ENCODE measurements at regions not wholly inside any gene's neighbourhood (a gene's known extent, or its start where the extent isn't known, plus 50 kb on each side); places are given as distances from the start of the nearest gene placed in this dataset.

DNA sequence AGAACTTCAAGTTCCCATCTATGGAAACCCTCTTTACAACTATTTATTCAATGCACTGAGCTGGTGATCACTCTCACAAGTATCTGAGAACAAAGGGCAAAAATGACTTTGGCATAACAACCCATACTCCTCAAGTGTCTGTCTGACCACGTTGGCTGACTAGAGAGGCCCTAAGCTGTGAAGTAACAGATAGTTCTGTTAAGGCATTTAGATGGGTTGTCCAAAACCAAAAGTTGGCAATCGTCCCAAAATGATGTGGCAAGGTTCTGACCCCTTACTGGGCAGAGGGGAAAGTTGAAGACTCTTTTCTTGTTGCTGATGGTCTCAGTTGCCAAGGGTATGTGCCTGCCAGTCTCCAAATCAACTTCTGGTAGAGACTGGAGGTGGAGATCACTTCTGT, 524.8 kb downstream of the PPARGC1A start:
- Histone ChIP-seq H3K27me3 (replicated peaks in 1 of 4; ENCODE audit: control extremely low read depth in 1 of 4, control insufficient read depth in 3 of 4, insufficient read depth in 4 of 4, low read length in 3 of 4) (no peaks in the 10 kb centered on the region), H3K36me3 (replicated peaks in 1 of 2; ENCODE audit: control extremely low read depth in 1 of 2, control insufficient read depth in 1 of 2, extremely low read depth in 1 of 2, insufficient read depth in 2 of 2, low read length in 1 of 2) (no peaks in the 10 kb centered on the region), H3K4me1 (ENCODE audit: control insufficient read depth in 2 of 2, insufficient read depth in 2 of 2, low read length in 2 of 2) (no peaks in the 10 kb centered on the region), H2AFZ (ENCODE audit: insufficient read depth, low read depth, low read length, poor library complexity, severe bottlenecking) (no peak overlapping the region), H3K9ac (ENCODE audit: low read length) (no peak overlapping the region), H3K79me2 (ENCODE audit: control insufficient read depth, insufficient read depth, low read length) (no peaks in the 10 kb centered on the region), H3K27ac (ENCODE audit: low read length in 2 of 2) (no peak overlapping the region), H3K4me3 (ENCODE audit: control extremely low read depth in 1 of 5, extremely low read depth in 1 of 5, insufficient read depth in 1 of 5, low read depth in 2 of 5, low read length in 4 of 5) (no peak overlapping the region), H4K20me1 (ENCODE audit: control insufficient read depth, insufficient read depth, low read length, poor library complexity, severe bottlenecking) (no peaks in the 10 kb centered on the region), H3K4me2 (replicated peaks; ENCODE audit: low read depth, low read length, poor library complexity, severe bottlenecking) (no peak overlapping the region), H3K9me3 (ENCODE audit: control extremely low read depth in 1 of 3, control insufficient read depth in 2 of 3, insufficient read depth in 1 of 3, low read length in 2 of 3) (peaks cover 0 to 15% (median 0%) of the 10 kb centered on the region in 3 donors)
- no peak overlapping the region for H3K4me3 Mint-ChIP-seq
- H3K9me3 Mint-ChIP-seq (ENCODE audit: insufficient read depth), result peaks cover 2% of the 10 kb centered on the region
- ATAC-seq (ENCODE audit: low read depth) (no peak), DNase-seq (no peak)
- 53% methylated on average over 2 of the region's 2 CpGs for WGBS (ENCODE audit: insufficient coverage)
- TF ChIP-seq, protein P1, sequence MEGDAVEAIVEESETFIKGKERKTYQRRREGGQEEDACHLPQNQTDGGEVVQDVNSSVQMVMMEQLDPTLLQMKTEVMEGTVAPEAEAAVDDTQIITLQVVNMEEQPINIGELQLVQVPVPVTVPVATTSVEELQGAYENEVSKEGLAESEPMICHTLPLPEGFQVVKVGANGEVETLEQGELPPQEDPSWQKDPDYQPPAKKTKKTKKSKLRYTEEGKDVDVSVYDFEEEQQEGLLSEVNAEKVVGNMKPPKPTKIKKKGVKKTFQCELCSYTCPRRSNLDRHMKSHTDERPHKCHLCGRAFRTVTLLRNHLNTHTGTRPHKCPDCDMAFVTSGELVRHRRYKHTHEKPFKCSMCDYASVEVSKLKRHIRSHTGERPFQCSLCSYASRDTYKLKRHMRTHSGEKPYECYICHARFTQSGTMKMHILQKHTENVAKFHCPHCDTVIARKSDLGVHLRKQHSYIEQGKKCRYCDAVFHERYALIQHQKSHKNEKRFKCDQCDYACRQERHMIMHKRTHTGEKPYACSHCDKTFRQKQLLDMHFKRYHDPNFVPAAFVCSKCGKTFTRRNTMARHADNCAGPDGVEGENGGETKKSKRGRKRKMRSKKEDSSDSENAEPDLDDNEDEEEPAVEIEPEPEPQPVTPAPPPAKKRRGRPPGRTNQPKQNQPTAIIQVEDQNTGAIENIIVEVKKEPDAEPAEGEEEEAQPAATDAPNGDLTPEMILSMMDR (IDR thresholded peaks at IDR 0.05), result no peak
- TF ChIP-seq EZH2 (IDR thresholded peaks at IDR 0.05; ENCODE audit: borderline replicate concordance, insufficient read depth, low read depth, low read length, poor library complexity, severe bottlenecking), result no peak
- intact Hi-C loops (cut with micrococcal nuclease), result no loop called here
- no peaks in the 10 kb centered on the region for H3K4me1 Mint-ChIP-seq
- ChIA-PET POLR2A (no interaction called here), CTCF (no interaction called here)
- H3K27me3 Mint-ChIP-seq, result no peaks in the 10 kb centered on the region
- H3K27ac Mint-ChIP-seq, result no peak overlapping the region

DNA sequence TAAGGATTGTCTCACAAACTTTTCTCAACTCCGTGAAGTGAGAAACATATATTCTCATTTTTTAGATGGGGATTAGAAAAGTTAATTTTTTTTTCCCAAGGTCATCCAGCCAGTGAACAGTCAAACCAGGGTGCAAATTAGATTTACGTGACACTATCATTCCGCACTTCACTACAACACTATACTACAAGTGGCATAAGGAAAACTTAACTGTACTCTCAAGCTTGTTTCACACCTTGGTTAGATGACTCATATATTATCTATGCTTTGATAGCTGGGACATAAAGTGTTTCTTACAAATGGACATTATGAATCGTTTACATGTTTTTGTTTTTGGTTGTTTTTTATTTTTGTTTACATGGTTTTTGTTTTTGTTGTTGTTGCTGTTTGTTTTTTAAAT, 525.7 kb downstream of the PPARGC1A start:
- ChIA-PET POLR2A (no interaction called here), CTCF (no interaction called here)
- Histone ChIP-seq H3K4me2 (replicated peaks; ENCODE audit: low read depth, low read length, poor library complexity, severe bottlenecking) (no peak overlapping the region), H3K36me3 (replicated peaks in 1 of 2; ENCODE audit: control extremely low read depth in 1 of 2, control insufficient read depth in 1 of 2, extremely low read depth in 1 of 2, insufficient read depth in 2 of 2, low read length in 1 of 2) (no peaks in the 10 kb centered on the region), H3K4me3 (ENCODE audit: control extremely low read depth in 1 of 5, extremely low read depth in 1 of 5, insufficient read depth in 1 of 5, low read depth in 2 of 5, low read length in 4 of 5) (no peak overlapping the region), H3K27ac (ENCODE audit: low read length in 2 of 2) (no peak overlapping the region), H2AFZ (ENCODE audit: insufficient read depth, low read depth, low read length, poor library complexity, severe bottlenecking) (no peak overlapping the region), H3K79me2 (ENCODE audit: control insufficient read depth, insufficient read depth, low read length) (no peaks in the 10 kb centered on the region), H3K27me3 (replicated peaks in 1 of 4; ENCODE audit: control extremely low read depth in 1 of 4, control insufficient read depth in 3 of 4, insufficient read depth in 4 of 4, low read length in 3 of 4) (no peaks in the 10 kb centered on the region), H3K4me1 (ENCODE audit: control insufficient read depth in 2 of 2, insufficient read depth in 2 of 2, low read length in 2 of 2) (no peaks in the 10 kb centered on the region), H4K20me1 (ENCODE audit: control insufficient read depth, insufficient read depth, low read length, poor library complexity, severe bottlenecking) (no peaks in the 10 kb centered on the region), H3K9ac (ENCODE audit: low read length) (no peak overlapping the region), H3K9me3 (ENCODE audit: control extremely low read depth in 1 of 3, control insufficient read depth in 2 of 3, insufficient read depth in 1 of 3, low read length in 2 of 3) (peaks cover 0 to 11% (median 0%) of the 10 kb centered on the region in 3 donors)
- TF ChIP-seq, protein P1 (IDR thresholded peaks at IDR 0.05), result no peak
- no peak for TF ChIP-seq EZH2 (IDR thresholded peaks at IDR 0.05; ENCODE audit: borderline replicate concordance, insufficient read depth, low read depth, low read length, poor library complexity, severe bottlenecking)
- H3K4me1 Mint-ChIP-seq, result no peaks in the 10 kb centered on the region
- H3K27me3 Mint-ChIP-seq, result no peaks in the 10 kb centered on the region
- ATAC-seq (ENCODE audit: low read depth) (no peak), DNase-seq (no peak)
- no peak overlapping the region for H3K27ac Mint-ChIP-seq
- WGBS (ENCODE audit: insufficient coverage), result no CpG with 5 or more reads among the region's 4 CpGs
- intact Hi-C loops (cut with micrococcal nuclease), result no loop called here
- H3K4me3 Mint-ChIP-seq, result no peak overlapping the region
- H3K9me3 Mint-ChIP-seq (ENCODE audit: insufficient read depth), result peaks cover 2% of the 10 kb centered on the region
